PC-9 (cell line): ENCODE measurements at regions not wholly inside any gene's neighbourhood (a gene's known extent, or its start where the extent isn't known, plus 50 kb on each side); places are given as distances from the start of the nearest gene placed in this dataset.
"Not testable (repeated sequence)": the region's sequence is repeated elsewhere in the genome, so short reads cannot be mapped to it uniquely, and the experiment has no call there.

Experiments used
- CTCF ChIP-seq: fragments of 200-600 bp; sonication (generic); conservative IDR thresholded peaks from 2 replicates; pipeline ENCODE4 v1.6.1; 2017; ENCODE audit warnings: mixed run types, antibody characterized with exemption, mild to moderate bottlenecking, moderate library complexity
- EZH2 ChIP-seq: fragments of 200-600 bp; sonication (generic); IDR thresholded peaks from 2 replicates; pipeline ENCODE4 v1.8.0; 2017; ENCODE audit warnings: antibody characterized with exemption, low read depth

- not testable (repeated sequence) for TF ChIP-seq CTCF, EZH2
Measured at GRCh38 chr10:65285726-65286125, 1640.1 kb upstream of the LRRTM3 start.
